ENCODE measurements at regions not wholly inside any gene's neighbourhood (a gene's known extent, or its start where the extent isn't known, plus 50 kb on each side); places are given as distances from the start of the nearest gene placed in this dataset.
A peak's percentile ranks its signal among the peaks of the same experiment; 100 is the strongest.
"Not testable (repeated sequence)": the region's sequence is repeated elsewhere in the genome, so short reads cannot be mapped to it uniquely, and the experiment has no call there.

DNA sequence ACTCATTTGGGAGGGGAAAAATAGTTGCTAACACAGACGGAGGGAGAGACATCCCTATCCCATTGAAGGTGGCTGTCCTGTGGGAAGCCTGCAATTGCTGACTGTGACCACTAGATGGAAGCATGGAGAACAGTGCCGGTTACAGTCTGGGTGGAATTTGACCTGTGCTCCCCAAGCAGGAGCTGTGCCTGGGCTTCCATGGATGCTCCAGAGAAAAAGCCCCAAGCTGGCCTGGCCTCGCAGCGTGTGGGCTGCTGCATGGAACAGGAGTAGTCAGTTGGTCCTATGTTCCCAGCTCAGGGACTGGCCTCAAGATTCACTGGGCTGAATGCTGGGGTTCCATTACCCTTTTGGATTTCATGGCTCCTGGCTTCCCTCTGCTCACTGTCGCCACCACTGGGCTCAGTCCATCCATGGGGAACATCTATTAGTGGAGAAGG, 116.3 kb upstream of the CHD6 start:
- no peak overlapping the region for H3K27ac ChIP-seq
- TF ChIP-seq, protein P1, sequence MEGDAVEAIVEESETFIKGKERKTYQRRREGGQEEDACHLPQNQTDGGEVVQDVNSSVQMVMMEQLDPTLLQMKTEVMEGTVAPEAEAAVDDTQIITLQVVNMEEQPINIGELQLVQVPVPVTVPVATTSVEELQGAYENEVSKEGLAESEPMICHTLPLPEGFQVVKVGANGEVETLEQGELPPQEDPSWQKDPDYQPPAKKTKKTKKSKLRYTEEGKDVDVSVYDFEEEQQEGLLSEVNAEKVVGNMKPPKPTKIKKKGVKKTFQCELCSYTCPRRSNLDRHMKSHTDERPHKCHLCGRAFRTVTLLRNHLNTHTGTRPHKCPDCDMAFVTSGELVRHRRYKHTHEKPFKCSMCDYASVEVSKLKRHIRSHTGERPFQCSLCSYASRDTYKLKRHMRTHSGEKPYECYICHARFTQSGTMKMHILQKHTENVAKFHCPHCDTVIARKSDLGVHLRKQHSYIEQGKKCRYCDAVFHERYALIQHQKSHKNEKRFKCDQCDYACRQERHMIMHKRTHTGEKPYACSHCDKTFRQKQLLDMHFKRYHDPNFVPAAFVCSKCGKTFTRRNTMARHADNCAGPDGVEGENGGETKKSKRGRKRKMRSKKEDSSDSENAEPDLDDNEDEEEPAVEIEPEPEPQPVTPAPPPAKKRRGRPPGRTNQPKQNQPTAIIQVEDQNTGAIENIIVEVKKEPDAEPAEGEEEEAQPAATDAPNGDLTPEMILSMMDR (conservative IDR thresholded peaks at IDR 0.05) = peak; percentile 95
- no peak for TF ChIP-seq ZFX (IDR thresholded peaks at IDR 0.05)

DNA sequence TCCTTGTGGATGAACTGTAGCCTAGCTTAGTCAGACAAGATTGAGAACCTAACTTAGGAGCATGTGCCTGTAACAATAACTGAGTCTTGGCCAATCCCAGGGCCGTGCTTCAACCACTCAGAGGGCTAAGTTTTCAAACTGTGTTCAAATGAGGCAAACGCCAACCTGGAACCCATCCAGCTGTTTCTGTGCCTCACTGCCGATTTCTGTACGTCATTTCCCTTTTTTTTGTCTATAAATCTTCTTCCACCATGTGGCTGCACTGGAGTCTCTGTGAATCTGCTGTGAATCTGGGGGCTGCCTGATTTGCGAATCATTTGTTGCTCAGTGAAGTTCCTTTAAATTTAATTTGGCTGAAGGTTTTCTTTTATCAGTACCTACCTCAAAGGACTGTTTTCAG, 115.0 kb upstream of the CHD6 start:
- H3K27ac ChIP-seq = no peak overlapping the region
- TF ChIP-seq, protein P1 (conservative IDR thresholded peaks at IDR 0.05) = no peak
- TF ChIP-seq ZFX (IDR thresholded peaks at IDR 0.05) = no peak

DNA sequence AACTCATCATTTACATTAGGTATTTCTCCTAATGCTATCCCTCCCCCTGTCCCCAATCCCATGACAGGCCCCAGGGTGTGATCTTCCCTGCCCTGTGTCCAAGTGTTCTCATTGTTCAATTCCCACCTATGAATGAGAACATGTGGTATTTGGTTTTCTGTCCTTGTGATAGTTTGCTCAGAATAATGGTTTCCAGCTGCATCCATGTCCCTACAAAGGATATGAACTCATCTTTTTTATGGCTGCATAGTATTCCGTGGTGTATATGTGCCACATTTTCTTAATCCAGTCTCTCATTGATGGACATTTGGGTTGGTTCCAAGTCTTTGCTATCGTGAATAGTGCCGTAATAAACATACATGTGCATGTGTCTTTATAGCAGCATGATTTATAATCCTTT, 113.0 kb upstream of the CHD6 start:
- H3K27ac ChIP-seq = not testable (repeated sequence)

DNA sequence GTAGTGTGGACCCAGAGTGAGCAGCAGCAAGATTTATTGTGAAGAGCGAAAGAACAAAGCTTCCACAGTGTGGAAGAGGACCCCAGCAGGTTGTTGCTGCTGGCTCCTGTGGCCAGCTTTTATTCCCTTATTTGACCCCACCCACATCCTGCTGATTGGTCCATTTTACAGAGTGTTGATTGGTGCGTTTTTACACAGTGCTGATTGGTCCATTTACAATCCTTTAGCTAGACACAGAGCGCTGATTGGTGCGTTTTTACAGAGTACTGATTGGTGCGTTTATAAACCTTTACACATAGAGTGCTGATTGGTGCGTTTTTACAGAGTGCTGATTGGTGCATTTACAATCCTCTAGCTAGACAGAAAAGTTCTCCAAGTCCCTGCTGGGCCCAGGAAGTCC, 109.5 kb upstream of the CHD6 start:
- H3K27ac ChIP-seq = not testable (repeated sequence)

DNA sequence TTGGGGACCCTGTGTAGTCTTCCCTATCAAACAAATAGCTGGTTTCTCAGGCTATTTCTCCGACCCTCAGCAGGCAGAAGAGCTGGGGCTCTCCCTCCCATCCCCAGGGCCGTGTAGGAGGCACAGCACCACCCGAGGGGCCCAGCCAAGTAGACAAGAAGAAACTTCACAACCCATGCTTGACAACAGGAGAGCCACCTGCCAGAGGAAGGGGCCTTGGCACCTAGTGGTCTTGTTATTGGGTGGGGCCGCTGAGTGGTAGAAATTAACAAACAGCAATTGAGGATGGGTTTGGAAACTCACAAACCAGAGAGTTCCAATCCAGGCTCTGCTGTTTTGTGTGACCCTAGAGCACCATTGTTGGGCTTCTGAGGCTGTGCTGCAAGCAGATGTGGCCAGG, 108.5 kb upstream of the CHD6 start:
- TF ChIP-seq ZFX (IDR thresholded peaks at IDR 0.05) = no peak
- TF ChIP-seq, protein P1 (conservative IDR thresholded peaks at IDR 0.05) = no peak
- no peak overlapping the region for H3K27ac ChIP-seq

DNA sequence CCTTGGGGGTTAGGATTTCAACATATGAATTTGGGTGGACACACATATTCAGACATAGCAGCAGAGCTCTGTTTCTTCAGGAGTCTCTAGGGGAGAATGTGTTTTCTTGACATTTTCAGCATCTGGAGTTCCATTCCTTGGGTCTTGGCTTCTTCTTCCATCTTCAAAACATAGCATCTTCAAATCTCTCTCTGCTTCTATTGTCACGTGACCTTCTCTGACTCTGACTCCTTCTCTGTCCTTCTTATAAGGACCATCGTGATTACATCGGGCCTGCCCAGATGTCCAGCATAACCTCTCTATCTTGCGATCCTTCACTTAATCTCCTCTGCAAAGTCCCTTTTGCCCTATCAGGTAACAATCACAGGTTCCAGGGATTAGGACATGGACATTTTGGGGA, 101.0 kb upstream of the CHD6 start:
- no peak overlapping the region for H3K27ac ChIP-seq
- TF ChIP-seq, protein P1 (conservative IDR thresholded peaks at IDR 0.05) = no peak
- TF ChIP-seq ZFX (IDR thresholded peaks at IDR 0.05) = no peak

DNA sequence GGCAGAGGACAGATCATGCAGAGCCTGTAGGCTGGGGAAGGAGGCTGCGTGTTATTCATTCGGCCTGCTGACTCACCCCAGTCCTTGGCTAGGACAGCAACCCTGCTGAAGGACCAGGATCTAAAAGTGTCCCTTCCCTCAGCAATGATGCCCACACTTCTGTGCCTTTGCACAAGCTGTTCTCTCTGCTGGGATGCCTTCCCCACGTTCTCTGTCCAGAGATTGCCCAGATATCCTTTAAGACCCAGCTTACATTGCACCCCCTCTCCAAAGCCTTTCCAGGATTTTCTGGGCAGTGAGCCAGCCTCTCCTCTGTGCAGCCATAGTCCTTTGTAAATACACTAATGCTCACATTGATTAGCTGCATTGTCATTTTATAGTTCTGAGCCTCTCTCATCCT, 99.3 kb upstream of the CHD6 start:
- no peak for TF ChIP-seq ZFX (IDR thresholded peaks at IDR 0.05)
- TF ChIP-seq, protein P1 (conservative IDR thresholded peaks at IDR 0.05) = no peak
- H3K27ac ChIP-seq = peak overlapping the region; percentile 2; the same call in 1 of the 2 replicates

DNA sequence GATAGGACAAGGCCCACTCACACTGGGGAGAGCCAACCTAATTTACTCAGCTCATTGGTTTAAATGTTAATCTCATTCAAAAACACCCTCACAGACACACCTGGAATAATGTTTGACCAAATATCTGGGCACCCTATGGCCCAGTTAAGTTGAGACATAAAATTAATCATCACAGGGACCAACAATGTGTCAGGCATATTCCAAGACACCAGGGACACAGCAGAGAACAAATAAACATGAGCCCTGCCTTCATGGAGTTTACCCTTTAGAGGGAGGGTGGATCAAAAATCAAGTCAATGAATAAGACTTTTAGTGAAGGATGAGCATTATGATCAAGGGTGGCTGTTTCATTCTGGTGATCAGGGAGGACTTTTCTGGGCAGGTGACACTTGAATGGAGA, 98.7 kb upstream of the CHD6 start:
- TF ChIP-seq ZFX (IDR thresholded peaks at IDR 0.05) = no peak
- TF ChIP-seq, protein P1 (conservative IDR thresholded peaks at IDR 0.05) = no peak
- H3K27ac ChIP-seq = peak overlapping the region; percentile 2; the same call in 1 of the 2 replicates

DNA sequence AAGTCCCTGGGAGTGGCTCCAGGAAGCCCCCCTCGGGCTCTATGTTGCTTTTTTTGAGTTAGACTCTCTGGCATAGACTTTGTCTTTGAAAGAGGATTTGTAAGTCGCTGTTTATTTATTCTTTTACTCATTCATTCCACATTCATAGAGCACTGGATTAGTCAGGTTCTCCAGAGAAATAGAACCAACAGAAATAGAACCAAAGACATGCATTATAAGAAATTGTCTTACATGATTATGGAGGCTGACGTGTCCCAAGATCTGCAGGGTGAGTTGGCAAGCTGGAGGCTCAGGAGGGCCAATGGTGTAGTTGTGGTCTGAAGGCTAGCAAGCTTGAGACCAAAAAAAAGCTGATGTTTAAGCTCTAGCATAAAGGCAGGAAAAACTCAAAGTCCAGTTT, 98.3 kb upstream of the CHD6 start:
- TF ChIP-seq, protein P1 (conservative IDR thresholded peaks at IDR 0.05) = no peak
- TF ChIP-seq ZFX (IDR thresholded peaks at IDR 0.05) = no peak
- no peak overlapping the region for H3K27ac ChIP-seq

Data from C4-2B (cell line).